ENCODE measurements at regions not wholly inside any gene's neighbourhood (a gene's known extent, or its start where the extent isn't known, plus 50 kb on each side); places are given as distances from the start of the nearest gene placed in this dataset.

- DNase-seq (ENCODE audit: low spot score) = no peak
- no peak for TF ChIP-seq CTCF (IDR thresholded peaks at IDR 0.05; ENCODE audit: extremely low read depth, missing control alignments)
Observed at GRCh38 chr15:56534728-56535127, 69.8 kb upstream of the MNS1 start.

GRCh38 chr15:56533731-56534403, 68.9 kb upstream of the MNS1 start:
- DNase-seq (ENCODE audit: low spot score) = no peak
- no peak for TF ChIP-seq CTCF (IDR thresholded peaks at IDR 0.05; ENCODE audit: extremely low read depth, missing control alignments)

GRCh38 chr15:56532721-56533460, 68.0 kb upstream of the MNS1 start:
- no peak for DNase-seq (ENCODE audit: low spot score)
- no peak for TF ChIP-seq CTCF (IDR thresholded peaks at IDR 0.05; ENCODE audit: extremely low read depth, missing control alignments)

GRCh38 chr15:56530157-56530556, 65.2 kb upstream of the MNS1 start:
- DNase-seq (ENCODE audit: low spot score) = no peak
- no peak for TF ChIP-seq CTCF (IDR thresholded peaks at IDR 0.05; ENCODE audit: extremely low read depth, missing control alignments)

- no peak for DNase-seq (ENCODE audit: low spot score)
- TF ChIP-seq CTCF (IDR thresholded peaks at IDR 0.05; ENCODE audit: extremely low read depth, missing control alignments) = no peak
Observed at GRCh38 chr15:56528136-56528535, 63.2 kb upstream of the MNS1 start.

GRCh38 chr15:56524915-56525314, 60.0 kb upstream of the MNS1 start:
- TF ChIP-seq CTCF (IDR thresholded peaks at IDR 0.05; ENCODE audit: extremely low read depth, missing control alignments) = no peak
- DNase-seq (ENCODE audit: low spot score) = no peak

GRCh38 chr15:56523521-56523920, 58.6 kb upstream of the MNS1 start:
- no peak for TF ChIP-seq CTCF (IDR thresholded peaks at IDR 0.05; ENCODE audit: extremely low read depth, missing control alignments)
- no peak for DNase-seq (ENCODE audit: low spot score)
